OCI-LY7 (cell line): ENCODE measurements at regions not wholly inside any gene's neighbourhood (a gene's known extent, or its start where the extent isn't known, plus 50 kb on each side); places are given as distances from the start of the nearest gene placed in this dataset.

Source experiments
- BruUV-seq: library from RNA; stranded (reverse); fragments of 400-500 nt; replicated peaks from 2 replicates; lab custom pipeline; 2021; lab: Mats Ljungman, UMichigan
- CTCF ChIA-PET: fragments of 300-600 bp; sonication (Branson Sonifier 250); formaldehyde crosslinking; loops from one replicate; lab custom pipeline; 2022; ENCODE audit warnings: antibody characterized with exemption; ENCODE audit not compliant: unreplicated experiment; lab: Charles Lee
- POLR2A ChIA-PET: fragments of 300-600 bp; sonication (Branson Sonifier 250); formaldehyde crosslinking; loops from one replicate; lab custom pipeline; 2022; ENCODE audit warnings: antibody characterized with exemption; lab: Charles Lee
- DNase-seq: peaks from one replicate; pipeline ENCODE4 v3.0.0-alpha.2; 2015; ENCODE audit warnings: low spot score
- H2AFZ ChIP-seq: fragments of 200-600 bp; sonication (generic), shearing (Covaris generic); 2 replicates; pipeline ENCODE4 v1.6.1; 2014; ENCODE audit warnings: mild to moderate bottlenecking, antibody characterized with exemption, low read length, moderate library complexity
- H3K27ac ChIP-seq: fragments of 200-600 bp; sonication (generic); 2 replicates; pipeline ENCODE4 v1.5.1; 2014; ENCODE audit warnings: mixed run types, low read depth, mild to moderate bottlenecking, moderate library complexity, low read length, inconsistent platforms; ENCODE audit not compliant: poor library complexity, severe bottlenecking
- H3K36me3 ChIP-seq: fragments of 200-600 bp; sonication (generic); 2 replicates; pipeline ENCODE4 v1.6.1; 2014; ENCODE audit warnings: mild to moderate bottlenecking, antibody characterized with exemption, low read length, moderate library complexity, mixed read lengths; ENCODE audit not compliant: insufficient read depth
- H3K4me1 ChIP-seq: fragments of 200-600 bp; sonication (generic); 2 replicates; pipeline ENCODE4 v1.5.1; 2014; ENCODE audit warnings: mild to moderate bottlenecking, low read length; ENCODE audit not compliant: insufficient read depth, poor library complexity, severe bottlenecking
- H3K4me2 ChIP-seq: fragments of 200-600 bp; sonication (generic); 2 replicates; pipeline ENCODE4 v1.6.1; 2014; ENCODE audit warnings: mild to moderate bottlenecking, low read length
- H3K4me3 ChIP-seq: fragments of 200-600 bp; sonication (generic); 2 replicates; pipeline ENCODE4 v1.5.1; 2014; ENCODE audit warnings: mild to moderate bottlenecking, low read depth, low read length; ENCODE audit not compliant: poor library complexity, severe bottlenecking
- H3K79me2 ChIP-seq: fragments of 200-600 bp; sonication (generic); 2 replicates; pipeline ENCODE4 v1.6.1; 2016; ENCODE audit warnings: low read depth, mild to moderate bottlenecking, low read length, moderate library complexity, mixed read lengths; ENCODE audit not compliant: insufficient read depth
- H3K9me2 ChIP-seq: fragments of 200-600 bp; sonication (generic); 2 replicates; pipeline ENCODE4 v1.6.1; 2016; ENCODE audit warnings: mild to moderate bottlenecking, low read length, mixed read lengths; ENCODE audit not compliant: insufficient read depth
- H3K9me3 ChIP-seq: fragments of 200-600 bp; sonication (generic); 2 replicates; pipeline ENCODE4 v1.6.1; 2014; ENCODE audit warnings: mild to moderate bottlenecking, mixed run types, low read length, mixed read lengths
- H4K20me1 ChIP-seq: fragments of 200-600 bp; sonication (generic); 2 replicates; pipeline ENCODE4 v1.6.1; 2014; ENCODE audit warnings: mild to moderate bottlenecking, antibody characterized with exemption, low read length, moderate library complexity, mixed read lengths; ENCODE audit not compliant: insufficient read depth
- CTCF ChIP-seq: fragments of 200-600 bp; sonication (generic); conservative IDR thresholded peaks from 2 replicates; pipeline ENCODE4 v1.5.1; 2014; ENCODE audit warnings: mild to moderate bottlenecking, antibody characterized with exemption, low read length, moderate library complexity, mixed read lengths
- EZH2phosphoT487 ChIP-seq: fragments of 200-600 bp; sonication (generic); IDR thresholded peaks from 2 replicates; pipeline ENCODE4 v1.6.1; 2018; ENCODE audit warnings: low read depth, borderline replicate concordance, mild to moderate bottlenecking, mixed run types, antibody characterized with exemption, low read length, moderate library complexity, mixed read lengths
- intact Hi-C: fragments of 100-400 bp; cut with micrococcal nuclease; formaldehyde crosslinking; loops from one replicate; pipeline ENCODE4 v1.10.0; 2022; ENCODE audit not compliant: unreplicated experiment

- intact Hi-C loops, result loop anchor here (5.0 kb wide), 2 partner anchors 218 to 283 kb away; no protein-coding TSS in a partner anchor
- ChIA-PET POLR2A (interaction anchor here (0.6 kb wide), 1 partner anchor 590 kb away, joined by 3 read pairs; no protein-coding TSS in a partner anchor), CTCF (no interaction called here)
- Histone ChIP-seq H3K36me3 (no peaks in the 10 kb centered on the region), H3K4me2 (no peak overlapping the region), H3K4me3 (no peak overlapping the region), H3K79me2 (no peaks in the 10 kb centered on the region), H3K9me2 (no peaks in the 10 kb centered on the region), H3K4me1 (peaks cover 4% of the 10 kb centered on the region), H3K9me3 (no peaks in the 10 kb centered on the region), H4K20me1 (no peaks in the 10 kb centered on the region), H2AFZ (no peak overlapping the region), H3K27ac (no peak overlapping the region)
- BruUV-seq, result no TSS peak
- DNase-seq, result no peak
- TF ChIP-seq EZH2phosphoT487 (no peak), CTCF (no peak)
Observed at GRCh38 chr3:71879089-71879488, 94.1 kb upstream of the PROK2 start.

GRCh38 chr3:71876135-71877105, 91.5 kb upstream of the PROK2 start:
- Histone ChIP-seq H2AFZ (no peak overlapping the region), H3K9me2 (no peaks in the 10 kb centered on the region), H3K4me1 (peaks cover 4% of the 10 kb centered on the region), H3K27ac (no peak overlapping the region), H3K36me3 (no peaks in the 10 kb centered on the region), H3K4me2 (no peak overlapping the region), H3K4me3 (no peak overlapping the region), H3K79me2 (no peaks in the 10 kb centered on the region), H4K20me1 (no peaks in the 10 kb centered on the region), H3K9me3 (no peaks in the 10 kb centered on the region)
- TF ChIP-seq CTCF, result no peak
- no peak for TF ChIP-seq EZH2phosphoT487
- no TSS peak for BruUV-seq
- intact Hi-C loops, result loop anchor here (5.0 kb wide), 2 partner anchors 221 to 286 kb away; no protein-coding TSS in a partner anchor
- no peak for DNase-seq
- CTCF ChIA-PET, result interaction anchor here (0.8 to 2.0 kb wide), 5 partner anchors 26 to 946 kb away, joined by 3 to 8 read pairs (median 6); no protein-coding TSS in a partner anchor
- POLR2A ChIA-PET, result interaction anchor here (0.5 to 1.3 kb wide), 3 partner anchors 186 to 250 kb away, joined by 3 read pairs; no protein-coding TSS in a partner anchor
